DMS53 (cell line): ENCODE measurements at regions not wholly inside any gene's neighbourhood (a gene's known extent, or its start where the extent isn't known, plus 50 kb on each side); places are given as distances from the start of the nearest gene placed in this dataset.
A peak's percentile ranks its signal among the peaks of the same experiment; 100 is the strongest.
"Not testable (repeated sequence)": the region's sequence is repeated elsewhere in the genome, so short reads cannot be mapped to it uniquely, and the experiment has no call there.

ENCODE experiments used
- DNase-seq: peaks from one replicate; lab custom pipeline; 2025; lab: John Stamatoyannopoulos, UW

DNA sequence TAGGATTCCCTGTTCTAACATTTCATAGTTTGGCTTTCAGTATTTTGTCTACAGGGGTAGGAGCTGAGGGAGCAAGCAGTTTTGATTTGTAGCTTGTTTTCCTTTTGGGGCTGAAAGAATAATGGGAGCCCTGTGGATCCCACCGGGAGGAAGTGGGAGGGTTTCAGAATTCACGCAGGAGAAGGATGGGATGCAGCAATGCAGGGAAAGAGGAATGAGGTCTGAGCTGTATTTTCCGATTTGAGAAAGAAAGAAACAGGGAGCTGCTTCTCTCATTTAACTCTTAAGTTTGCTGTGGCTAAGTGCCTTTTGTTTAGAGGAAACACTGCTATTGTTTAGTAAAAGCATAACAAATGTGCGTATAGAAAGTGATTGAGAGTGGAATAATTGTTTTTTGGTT is 141.0 kb downstream of the ADCYAP1 start:
- no peak for DNase-seq

GRCh38 chr18:1047406-1047805 is 142.7 kb downstream of the ADCYAP1 start:
- DNase-seq = no peak

DNA sequence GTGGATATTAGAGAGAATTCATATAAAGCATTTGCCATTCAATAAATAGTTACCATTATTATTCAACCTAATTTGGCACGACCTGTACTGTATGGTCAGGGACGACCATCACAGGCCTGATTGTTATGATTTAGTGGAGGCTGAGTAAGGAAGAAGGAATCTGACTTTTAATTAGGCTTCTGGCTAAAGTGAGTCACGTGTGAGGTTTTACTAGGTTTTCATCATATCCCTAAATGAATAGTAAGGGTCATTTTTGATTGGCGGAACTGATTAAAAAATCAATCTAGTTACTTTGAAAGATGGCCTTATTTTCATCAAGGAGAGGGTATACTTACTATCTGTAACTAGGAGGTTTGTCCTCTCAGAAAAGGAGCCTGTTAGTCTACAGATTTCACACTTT is 143.4 kb downstream of the ADCYAP1 start:
- no peak for DNase-seq

DNA sequence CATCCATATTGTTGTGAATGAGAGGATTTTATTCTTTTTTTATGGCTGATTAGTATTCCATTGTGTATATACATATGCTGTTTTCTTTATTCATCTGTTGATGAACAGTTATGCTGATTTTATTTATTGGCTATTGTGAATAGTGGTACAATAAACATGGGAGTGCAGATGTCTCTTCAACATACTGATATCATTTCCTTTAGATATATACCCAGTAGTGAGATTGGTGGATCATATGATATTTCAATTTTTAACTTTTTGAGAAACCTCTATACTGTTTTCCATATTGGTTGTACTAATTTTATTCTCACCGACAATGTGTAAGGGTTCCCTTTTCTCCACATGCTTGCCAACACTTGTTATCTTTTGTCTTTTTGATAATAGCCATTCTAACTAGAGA is 144.5 kb downstream of the ADCYAP1 start:
- no peak for DNase-seq

DNA sequence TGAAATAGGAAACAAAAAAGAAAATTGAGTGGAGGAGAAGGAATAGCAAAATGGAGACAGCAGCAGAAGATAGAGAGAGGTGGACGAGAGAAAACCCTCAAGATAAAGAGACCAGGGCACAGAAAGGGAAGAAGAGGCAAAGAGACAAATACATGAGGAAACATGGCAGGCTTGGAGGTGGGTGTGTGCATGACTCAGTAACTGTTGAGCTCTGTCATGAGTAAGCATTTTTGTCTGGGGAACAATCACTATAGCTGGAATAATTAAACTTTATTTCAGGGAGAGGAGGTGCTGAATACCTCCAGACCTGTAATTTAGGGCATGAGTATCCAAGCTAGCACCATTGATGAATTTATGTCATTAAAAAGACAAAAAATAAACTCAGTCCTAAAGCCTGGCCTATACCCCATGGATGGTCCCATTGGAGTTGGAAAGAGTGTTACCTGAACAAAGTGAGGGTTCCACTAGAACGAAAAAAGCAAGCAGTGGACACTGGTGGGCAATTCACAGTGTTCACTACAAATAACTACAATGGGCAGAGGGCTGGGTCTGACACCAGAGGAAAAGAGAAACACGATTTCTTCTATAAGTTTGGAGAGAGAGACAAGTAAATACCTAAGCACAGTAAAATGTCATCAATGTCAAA is 145.5 kb downstream of the ADCYAP1 start:
- peak; percentile 33 for DNase-seq

DNA sequence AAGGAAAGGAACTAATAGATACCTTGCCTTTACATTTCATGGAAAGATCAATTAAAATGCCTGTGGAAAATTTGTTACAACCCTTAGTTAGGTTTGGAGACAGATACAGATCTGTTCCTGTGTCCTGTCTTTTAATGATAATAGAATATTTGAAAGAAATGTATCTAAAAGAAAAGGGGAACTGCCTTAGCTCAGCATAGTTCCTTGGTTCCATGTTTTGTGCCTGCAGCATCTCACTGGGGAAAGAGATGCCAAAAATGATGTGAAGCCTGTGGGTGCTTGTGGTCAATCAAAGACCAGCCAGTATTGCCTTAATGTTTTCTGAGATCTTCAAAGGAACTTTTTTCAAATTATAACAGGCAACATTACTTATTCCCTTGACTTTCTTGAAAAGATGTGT is 147.6 kb downstream of the ADCYAP1 start:
- DNase-seq = no peak

- no peak for DNase-seq
These were observed 149.0 kb downstream of the ADCYAP1 start for GRCh38 chr18:1053331-1054315.

DNA sequence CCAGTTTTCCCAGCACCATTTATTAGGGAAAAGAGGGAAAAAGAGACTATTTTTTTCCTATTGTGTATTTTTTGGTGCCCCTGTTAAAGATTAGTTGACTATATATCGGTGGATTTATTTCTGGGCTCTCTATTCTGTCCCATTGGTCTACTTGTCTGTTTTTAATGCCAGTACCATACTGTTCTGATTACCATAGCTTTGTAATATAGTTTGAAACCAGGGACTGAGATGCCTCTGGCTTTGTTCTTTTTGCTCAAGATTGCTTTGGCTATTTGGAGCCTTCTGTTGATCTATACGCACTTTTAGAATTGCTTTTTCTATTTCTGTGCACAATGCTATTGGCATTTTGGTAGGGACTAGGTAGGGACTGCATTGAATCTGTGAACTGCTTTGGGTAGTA is 151.7 kb downstream of the ADCYAP1 start:
- DNase-seq = no peak

DNA sequence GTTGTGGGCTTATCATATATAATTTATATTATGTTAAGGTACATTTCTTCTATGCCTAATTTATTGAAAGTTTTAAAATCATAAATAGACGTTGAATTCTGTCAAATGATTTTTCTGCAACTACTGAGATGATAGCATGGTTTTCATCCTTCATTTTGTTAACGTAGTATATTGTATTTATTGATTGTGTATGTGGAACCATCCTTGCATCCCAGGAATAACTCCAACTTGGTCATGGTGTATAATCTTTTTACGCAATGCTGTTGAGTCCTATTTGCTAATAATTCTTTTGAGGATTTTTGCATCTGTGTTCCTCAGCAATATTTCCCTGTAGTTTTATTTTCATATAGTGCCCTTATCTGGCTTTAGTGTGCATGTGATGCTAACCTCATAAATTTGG is 152.7 kb downstream of the ADCYAP1 start:
- no peak for DNase-seq

GRCh38 chr18:1062588-1062987 is 157.9 kb downstream of the ADCYAP1 start:
- peak; percentile 32 for DNase-seq

DNA sequence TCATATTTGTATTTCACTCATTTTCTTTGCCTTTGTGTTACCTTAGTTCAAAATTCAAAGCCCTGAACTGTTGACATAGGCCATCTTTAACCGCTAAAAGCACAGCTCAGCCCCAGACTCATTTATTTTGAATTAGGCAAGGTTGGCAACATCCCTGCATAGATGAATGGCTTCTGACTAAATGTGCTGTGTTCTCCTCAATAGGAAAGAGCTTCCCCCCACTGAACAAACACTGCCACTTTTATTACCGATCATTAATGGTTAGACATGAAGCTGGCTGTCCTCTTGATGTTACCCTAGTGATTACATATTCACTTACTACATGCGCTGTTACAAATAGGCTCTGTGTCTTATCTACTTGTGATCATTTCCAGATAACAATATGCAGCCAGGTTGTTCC is 170.7 kb downstream of the ADCYAP1 start:
- DNase-seq = peak; percentile 77

DNA sequence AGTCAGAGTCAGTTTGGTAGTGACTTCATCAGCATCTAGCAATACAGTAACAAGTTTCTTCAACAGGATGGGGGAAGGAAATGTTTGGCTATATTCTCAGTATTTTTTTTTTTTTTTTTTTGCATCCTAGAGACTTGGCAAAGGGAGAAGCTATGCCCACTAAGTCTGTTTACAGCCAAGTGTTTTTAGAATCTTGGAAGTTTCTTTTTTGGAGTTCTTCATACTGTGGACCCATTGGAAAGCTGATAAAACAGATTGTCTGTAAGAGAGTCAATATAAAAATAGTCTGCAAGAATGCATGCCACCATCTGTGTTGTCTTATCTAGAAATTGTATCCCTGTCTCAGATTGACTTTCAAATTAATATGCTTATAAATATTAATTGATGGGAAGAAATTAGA is 171.2 kb downstream of the ADCYAP1 start:
- DNase-seq = no peak

- no peak for DNase-seq
These were observed 173.6 kb downstream of the ADCYAP1 start for GRCh38 chr18:1078301-1078700.

DNA sequence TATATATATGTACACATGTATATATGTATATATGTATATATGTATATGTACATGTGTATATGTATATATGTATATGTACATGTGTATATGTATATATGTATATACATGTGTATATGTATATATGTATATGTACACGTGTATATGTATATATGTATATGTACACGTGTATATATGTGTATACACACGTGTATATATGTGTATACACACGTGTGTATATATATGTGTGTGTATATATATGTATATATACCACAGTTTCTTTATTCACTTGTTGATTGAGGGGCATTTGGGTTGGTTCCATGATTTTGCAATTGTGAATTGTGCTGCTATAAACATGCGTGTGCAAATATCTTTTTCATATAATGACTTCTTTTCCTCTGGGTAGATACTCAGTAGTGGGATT is 179.0 kb downstream of the ADCYAP1 start:
- DNase-seq = not testable (repeated sequence)

DNA sequence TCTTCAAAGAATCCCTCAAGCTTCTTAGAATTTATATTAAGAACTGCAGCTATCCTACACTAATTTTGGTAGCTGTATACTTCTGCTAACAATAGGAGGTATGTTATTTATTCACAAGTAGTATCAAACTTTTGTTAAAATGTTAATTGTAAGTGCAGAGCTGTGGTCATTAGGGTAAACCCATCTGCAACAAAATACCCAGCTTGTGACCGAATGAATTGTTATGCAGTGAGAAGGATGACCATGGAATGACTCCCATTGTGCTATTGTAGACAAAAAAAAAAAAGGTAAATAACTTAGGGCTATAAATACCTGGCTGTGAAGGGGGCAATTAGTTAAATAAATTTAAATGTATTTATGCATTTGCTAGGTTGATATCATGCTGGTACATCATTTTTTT is 186.1 kb downstream of the ADCYAP1 start:
- no peak for DNase-seq

GRCh38 chr18:1092228-1092627 is 187.6 kb downstream of the ADCYAP1 start:
- peak; percentile 32 for DNase-seq

- DNase-seq = peak; percentile 25
These were observed 189.7 kb downstream of the ADCYAP1 start for GRCh38 chr18:1094409-1094808.

DNA sequence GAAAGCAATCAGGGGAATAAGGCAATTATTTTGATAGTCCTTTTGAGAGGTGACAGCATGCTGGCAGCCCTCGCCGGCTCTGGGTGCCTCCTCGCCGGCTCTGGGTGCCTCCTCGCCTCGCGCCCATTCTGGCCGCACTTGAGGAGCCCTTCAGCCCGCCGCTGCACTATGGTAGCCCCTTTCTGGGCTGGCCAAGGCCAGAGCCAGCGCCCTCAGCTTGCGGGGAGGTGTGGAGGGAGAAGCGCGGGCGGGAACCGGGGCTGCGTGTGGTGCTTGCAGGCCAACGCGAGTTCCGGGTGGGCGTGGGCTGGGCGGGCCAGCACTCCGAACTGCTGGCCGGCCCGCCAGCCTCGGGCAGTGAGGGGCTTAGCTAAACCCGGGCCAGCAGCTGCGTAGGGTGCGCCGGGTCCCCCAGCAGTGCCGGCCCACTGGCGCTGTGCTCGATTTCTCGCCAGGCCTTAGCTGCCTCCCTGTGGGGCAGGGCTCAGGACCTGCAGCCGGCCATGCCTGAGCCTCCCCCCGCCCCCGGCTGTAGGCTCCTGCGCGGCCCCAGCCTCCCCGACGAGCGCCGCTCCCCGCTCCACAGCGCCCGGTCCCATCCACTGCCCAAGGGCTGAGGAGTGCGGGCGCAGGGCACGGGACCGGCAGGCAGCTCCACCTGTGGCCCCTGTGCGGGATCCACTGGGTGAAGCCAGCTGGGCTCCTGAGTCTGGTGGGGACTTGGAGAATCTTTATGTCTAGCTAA is 193.5 kb downstream of the ADCYAP1 start:
- DNase-seq = not testable (repeated sequence)

GRCh38 chr18:1102848-1103247 is 198.2 kb downstream of the ADCYAP1 start:
- no peak for DNase-seq

GRCh38 chr18:1103537-1103936 is 198.9 kb downstream of the ADCYAP1 start:
- peak; percentile 45 for DNase-seq

DNA sequence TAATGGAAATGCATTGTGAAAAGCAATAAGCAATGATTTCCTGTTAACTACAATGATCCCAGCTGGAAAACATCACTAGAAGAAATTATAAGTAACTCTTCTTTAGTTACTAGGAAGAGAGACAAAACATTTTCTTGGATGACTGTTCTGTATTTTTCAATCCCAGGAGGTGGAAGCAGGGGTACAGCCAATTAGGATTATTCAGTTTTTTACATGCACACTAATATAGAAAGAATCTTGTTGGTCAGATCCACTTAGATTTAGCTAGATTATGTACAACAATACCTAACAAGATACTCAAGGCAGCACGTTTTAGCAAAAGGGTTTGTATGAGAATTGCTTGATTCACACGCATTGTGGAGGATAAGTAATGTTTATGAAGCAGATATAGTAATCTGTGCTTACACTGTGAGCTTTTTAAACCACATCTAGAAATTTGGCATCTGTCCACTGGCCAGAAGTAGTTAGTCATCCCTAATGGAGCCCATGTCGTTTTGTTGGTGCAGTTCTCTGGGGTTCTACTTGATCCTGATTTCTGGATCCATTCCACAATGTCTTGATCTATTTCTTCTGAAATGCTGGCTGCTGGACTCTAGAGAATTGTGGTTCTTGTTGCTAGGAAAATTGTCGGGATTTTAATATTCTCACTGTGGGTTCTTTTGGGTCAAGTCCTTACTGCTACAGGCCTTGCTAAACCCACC is 199.7 kb downstream of the ADCYAP1 start:
- no peak for DNase-seq

- DNase-seq = no peak
These were observed 219.8 kb downstream of the ADCYAP1 start for GRCh38 chr18:1124495-1124894.
